Stimulated activated CD8-positive, alpha-beta memory T cell treated with anti-CD3 and anti-CD28 coated beads, Interleukin-2, amount 100 ng/mL, for 48 hours (primary cell): ENCODE measurements at regions not wholly inside any gene's neighbourhood (a gene's known extent, or its start where the extent isn't known, plus 50 kb on each side); places are given as distances from the start of the nearest gene placed in this dataset.
"Not testable (repeated sequence)": the region's sequence is repeated elsewhere in the genome, so short reads cannot be mapped to it uniquely, and the experiment has no call there.

ENCODE experiments used
- DNase-seq, 2 donors: peaks; one replicate each; pipeline ENCODE4 v3.0.0-alpha.2; 2020; ENCODE audit warnings: low read depth in 2 of 2

DNA sequence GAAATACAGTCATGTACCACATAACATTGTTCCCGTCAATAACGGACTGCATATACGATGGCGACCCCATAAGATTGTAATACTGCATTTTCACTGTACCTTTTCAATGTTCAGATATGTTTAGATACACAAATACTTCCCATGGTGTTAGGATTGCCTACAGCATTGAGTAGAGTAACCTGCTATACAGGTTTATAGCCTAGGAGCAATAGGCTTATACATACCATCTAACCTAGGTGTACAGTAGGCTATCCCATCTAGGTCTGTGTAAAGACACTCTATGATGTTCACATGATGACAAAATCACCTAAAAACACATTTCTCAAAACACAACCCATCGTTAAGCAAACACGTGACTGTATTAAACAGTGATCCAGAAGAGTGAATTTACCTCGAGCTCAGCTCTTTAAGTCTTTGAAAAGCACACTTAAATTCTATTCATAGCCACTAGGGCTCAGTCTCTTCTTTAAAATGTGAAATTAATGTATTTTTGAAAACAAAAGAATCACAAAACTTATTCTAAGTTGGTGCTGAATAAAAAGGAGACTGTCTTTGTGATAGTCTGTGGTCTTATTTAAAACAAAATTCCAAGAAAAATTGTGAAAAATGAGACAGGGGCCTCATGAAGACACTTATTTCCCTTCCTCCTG lies 239.1 kb upstream of the ARID2 start:
- no peak for DNase-seq

DNA sequence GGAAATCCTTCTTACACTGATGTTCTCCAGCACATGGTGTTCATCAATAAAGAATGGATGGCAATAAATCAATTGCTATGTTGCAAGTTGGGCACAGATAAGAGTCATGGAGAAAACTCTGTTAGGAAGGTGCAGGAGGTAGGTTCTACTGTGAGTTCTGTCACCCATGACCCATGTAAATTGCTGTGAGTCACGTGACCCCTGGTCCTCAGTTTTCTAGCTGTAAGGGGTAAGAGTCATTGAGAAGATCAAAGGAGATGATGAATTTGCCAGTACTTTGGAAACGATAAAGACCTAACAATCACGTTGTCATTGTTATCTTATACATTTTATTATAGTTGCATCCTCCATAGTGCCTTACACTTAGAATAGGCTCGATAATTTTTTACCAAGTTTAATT lies 235.2 kb upstream of the ARID2 start:
- DNase-seq = no peak

DNA sequence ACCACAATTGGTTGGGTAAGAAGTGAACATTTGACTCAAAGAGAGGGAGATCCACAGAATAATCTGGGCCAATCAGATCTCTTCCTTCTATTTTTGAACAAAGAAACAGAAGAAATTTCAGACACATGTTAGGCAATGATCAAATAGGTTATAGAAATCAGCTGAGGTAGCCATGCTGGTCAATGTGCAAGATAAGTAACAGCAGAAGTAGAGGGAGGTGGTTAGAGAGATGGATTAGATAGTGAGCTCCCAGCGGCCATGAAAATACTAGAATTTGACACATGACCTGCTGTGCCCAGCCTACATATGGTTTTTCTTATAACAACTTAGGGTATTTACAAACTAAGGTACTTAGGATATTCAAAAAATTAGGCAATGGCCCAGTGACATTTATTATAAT lies 230.9 kb upstream of the ARID2 start:
- DNase-seq = no peak

DNA sequence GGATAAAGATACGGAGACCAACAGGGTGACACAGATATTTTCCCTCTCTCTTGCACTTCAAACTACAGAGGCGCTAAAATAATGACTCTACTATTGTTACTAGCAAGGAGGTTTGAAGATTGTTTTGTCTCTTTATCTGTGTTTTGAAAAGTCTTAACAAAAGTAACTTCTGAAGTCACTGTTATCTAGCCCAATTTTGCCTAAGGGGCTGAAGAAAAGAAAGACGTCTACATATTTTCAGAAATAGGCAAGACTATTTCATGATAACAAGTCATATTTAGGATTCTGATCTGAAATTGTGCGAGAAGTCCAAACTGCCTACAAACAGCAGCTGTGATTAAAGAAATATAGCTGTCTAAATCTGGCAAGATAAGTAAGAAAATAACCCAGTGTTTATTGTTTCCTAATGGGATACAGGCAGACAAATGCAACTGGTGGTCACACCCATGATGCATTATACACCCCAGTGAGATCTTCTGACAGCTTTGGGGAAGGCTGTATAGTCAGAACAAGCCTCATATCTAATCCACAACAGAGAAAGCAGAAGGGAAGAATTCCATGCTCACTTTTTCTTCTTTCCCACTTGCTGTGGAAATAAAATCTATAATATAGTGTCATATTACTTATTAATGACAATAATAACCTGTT lies 226.9 kb upstream of the ARID2 start:
- DNase-seq = no peak

DNA sequence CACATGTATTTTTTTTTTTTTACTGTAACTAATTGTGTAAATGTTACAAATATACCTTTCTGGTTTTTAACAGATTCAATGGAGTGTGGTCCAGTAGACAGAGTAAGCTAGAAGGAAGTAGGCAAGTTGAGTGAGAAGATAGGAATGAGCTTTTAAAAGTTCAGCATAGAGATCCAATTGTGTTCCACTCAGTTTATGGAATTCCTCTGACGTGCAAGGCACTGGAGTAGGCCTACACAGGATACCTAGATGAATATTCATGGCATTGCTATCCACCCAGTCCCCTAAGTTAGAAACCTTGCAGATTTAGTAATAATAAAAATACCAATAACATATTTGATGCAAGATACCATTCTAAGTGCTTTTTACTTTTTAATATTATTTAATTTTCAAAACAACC lies 225.6 kb upstream of the ARID2 start:
- DNase-seq = no peak

DNA sequence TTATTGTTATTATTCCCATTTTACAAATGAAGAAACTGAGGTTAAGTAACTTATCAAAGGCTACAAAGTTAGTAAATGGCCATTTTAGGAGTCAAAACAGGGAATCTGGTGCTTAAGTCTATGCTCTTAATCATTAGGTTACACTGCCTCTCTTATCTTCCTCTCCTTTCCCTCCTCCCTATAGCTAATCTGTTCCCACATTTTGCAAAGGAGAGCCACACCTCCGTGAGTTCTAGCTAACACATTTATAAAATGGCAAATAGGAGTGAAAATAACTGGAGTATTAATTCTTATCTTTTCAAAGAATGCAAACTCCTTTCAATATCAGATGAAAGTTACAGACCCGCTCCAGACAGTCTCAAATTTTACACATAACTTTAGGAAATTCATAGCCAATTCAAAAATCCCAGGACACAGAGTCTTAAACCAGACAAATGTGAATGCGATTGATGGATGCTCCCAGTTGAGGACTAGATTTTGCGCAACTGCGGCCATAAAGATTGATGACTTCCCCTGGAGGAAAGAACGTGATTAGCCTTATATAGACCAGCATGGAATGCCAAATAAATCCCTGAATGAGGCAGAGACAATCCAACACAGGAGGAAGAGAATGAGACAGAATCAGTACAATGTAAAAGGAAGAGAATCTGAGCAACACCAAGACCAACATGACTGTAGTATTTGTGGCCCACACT lies 225.0 kb upstream of the ARID2 start:
- DNase-seq = no peak

DNA sequence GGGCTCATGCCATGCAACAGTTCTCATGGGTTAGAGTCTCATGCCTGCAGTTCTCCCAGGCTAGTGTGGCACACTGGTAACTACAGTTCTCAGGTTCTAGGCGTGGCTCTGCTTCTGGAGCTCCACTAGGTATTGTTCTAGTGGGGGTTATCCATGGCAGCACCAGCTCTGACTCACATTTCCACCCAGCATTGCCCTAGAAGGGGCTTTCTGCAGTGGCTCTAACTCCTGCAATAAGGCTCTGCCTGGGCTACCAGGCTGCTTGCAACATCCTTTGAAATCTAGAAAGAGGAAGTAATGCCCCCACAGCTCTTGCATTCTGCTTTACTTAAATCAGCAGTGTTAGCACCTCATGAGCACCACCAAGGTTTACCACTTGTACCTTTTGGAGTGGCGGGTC lies 220.3 kb upstream of the ARID2 start:
- DNase-seq = no peak

DNA sequence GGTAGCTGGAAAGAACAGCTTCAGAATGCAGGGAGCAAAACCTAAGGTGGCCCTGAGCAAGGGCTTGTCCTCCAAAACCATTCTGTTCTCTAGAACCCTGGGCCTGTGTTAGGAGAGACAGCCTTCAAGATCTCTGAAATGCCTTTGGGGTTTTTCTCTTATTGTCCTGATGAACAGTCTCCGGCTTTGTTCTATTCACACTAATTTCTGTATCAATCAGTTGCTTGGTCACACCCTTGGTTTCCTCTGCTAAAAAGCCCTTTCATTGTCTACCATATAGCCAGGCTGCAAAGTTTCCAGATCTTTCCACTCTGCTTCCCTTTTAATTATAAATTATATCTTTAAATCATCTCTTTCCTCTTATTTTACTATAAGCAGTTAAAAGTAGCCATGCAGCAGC lies 219.9 kb upstream of the ARID2 start:
- DNase-seq = no peak

DNA sequence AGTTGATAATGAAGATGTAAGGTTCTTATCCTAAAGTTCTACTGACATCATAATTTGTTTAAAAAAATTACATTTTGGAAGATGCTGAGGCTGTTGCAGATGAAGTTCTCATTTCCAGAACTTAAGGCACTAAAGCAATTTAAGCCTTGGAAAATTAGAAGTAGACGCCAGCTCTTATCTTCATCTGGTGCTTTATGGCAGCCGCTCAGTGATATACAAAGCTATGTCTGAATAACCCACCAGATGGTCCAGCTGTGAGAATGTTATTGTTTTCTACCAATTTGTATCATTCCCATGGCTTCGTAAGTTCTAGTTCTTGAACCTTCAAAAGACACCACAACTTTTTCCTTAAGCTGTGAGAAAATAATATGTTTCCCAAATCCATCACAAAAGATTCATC lies 212.1 kb upstream of the ARID2 start:
- no peak for DNase-seq

DNA sequence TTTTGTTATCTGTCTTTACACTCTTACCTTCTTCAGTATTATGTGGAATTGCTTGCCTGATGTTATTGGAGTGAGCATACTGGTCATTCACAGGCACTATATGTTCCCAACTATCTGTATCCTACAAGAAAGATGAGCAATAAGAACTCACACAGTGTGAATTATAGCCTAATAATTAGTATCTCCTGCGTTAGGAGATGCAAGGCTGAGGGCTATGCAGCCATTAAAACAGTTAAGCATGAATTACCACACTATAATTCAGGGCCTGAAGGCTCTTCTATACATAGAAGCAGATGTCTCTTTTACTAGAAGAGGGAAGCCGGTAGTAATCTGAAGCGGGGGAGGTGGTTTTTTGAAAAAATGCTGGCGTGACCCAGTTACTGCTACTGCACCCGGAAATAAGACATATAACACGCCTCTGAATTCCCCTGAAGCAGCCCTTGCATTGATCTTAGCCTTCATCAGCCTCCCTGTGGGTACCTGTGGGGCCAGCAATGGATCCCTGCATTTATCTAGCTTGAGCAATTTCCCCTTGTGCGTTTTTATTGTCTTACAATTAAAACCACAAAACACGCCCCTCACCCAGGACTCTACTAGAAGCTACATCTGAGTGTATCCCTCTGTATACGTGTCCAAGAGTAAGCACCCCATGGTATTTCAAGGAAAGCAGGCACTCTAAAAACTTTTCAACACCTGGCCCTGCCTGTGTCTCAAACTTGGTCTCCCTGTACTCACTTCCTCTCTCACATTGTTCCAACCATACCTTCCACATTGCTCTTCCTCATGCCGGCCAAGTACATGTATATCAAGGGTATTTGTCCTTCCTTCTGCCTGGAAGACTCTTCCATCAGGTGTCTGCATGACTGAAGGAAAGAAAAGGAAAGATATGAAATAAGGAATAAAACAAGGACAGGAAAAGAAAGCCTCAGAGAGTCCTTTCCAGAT lies 210.9 kb upstream of the ARID2 start:
- DNase-seq = peak in 1 of 2 donors; percentile 3

DNA sequence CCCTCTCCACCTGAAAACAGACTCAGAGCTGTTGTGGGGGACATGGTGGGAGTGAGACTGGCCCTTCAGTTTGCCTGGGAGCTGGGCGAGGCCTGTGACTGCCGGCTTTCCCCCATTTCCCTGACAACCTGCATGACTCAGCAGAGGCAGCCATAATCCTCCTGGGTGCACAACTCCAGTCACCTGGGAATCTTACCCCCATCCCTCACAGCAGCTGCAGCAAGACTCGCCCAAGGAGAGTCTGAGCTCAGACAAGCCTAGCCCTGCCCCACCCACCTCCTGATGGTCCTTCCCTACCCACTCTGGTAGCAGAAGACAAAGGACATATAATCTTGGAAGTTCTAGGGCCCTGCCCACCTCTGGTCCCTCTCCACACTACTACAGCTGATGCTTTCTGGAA lies 207.3 kb upstream of the ARID2 start:
- DNase-seq = no peak

DNA sequence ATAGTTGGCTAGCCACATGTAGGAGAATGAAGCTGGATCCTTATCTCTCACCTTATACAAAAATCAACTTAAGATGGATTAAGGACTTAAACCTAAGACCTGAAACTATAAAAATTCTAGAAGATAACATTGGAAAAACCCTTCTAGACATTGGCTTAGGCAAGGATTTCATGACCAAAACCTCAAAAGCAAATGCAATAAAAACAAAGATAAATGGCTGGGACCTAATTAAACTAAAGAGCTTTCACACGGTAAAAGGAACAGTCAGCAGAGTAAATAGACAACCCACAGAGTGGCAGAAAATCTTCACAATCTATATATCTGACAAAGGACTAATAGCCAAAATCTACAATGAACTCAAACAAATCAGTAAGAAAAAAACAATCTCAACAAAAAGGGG lies 202.7 kb upstream of the ARID2 start:
- DNase-seq = not testable (repeated sequence)

DNA sequence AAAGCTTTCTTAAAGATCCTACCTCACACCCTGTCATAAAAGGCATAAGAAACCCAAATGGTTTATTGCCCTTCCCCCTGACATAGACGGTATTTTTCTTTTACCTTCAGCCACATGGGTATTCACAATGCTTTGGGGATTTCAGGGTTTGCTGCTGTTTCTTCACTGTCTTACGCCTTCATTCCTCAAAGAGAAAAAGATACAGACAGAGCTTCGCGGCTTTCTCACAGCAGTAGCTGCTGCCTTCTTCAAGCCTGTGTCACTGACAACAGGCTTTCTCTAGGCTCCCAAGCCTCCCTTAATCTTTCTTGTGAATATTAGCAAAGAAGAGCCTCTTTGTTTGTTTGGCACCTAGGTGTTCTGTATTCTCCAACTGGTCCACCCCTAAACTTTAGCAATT lies 197.4 kb upstream of the ARID2 start:
- no peak for DNase-seq

DNA sequence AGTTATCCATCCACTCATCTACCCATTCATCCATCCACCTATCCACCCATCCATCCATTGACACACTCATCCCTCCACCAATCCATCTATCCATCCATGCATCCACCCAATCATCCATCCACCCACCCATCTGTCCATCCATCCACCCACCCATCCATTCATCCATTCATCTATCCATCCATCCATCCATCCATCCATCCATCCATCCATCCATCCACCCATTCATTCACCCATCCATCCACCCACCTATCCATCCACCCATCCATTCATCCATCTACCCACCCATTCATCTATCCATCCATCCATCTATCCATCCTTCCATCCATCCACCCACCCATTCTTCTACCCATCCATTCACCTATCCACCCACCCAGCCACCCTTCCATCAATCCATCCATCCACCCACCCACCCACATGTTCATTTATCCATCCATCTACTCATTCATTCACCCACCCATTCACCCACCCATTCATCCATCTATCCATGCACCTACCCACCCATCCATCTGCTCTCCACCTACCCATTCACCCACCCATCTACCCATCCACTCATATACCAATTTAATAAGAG lies 193.8 kb upstream of the ARID2 start:
- DNase-seq = no peak

DNA sequence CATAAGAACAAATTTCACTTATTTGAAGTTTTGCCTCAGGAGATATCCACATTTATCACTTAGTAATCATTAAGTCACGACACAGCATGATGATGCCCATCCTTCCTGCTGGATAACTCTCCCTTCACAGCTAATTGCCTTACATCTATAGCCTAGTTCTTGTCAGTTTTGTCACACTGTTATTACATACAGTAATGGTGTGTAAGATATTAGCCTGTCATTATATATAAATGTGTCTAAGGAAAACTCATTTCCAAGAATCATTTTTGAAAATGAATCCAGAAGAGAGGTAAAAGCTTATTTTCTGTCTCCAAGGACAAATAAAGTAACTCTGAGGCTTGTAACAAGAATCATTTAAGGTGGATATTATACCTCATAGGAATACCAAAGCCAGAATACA lies 193.2 kb upstream of the ARID2 start:
- no peak for DNase-seq

DNA sequence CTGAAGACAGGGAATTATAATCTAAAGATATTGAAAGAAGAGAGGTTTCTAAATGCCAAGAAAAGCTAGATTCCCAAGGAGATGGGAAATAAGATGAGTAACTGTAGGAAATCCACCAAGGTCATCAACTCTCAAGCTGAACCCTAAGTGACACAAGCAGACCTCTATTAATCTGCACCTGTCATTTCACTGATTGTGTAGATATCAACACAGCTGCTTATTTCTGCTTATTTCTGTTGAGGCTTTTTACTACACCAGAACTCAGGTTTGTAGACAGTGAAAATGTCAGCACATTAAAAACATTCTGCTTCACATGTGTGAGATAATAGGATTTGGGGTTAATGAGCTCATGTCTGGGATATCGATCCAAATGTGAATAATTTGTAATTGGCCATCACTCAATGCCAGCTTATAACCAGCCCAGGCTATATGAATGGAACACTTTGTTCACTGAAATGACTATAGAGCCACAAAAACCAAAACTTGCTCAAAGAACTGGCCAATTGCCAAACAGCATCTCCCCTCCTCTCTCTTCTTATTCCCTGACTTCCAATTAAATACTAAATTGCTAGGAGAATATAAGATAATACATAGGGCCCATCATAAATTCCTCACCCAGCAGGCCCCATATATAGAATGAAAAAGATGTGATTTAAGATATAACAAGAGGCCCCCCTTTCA lies 188.7 kb upstream of the ARID2 start:
- DNase-seq = no peak

DNA sequence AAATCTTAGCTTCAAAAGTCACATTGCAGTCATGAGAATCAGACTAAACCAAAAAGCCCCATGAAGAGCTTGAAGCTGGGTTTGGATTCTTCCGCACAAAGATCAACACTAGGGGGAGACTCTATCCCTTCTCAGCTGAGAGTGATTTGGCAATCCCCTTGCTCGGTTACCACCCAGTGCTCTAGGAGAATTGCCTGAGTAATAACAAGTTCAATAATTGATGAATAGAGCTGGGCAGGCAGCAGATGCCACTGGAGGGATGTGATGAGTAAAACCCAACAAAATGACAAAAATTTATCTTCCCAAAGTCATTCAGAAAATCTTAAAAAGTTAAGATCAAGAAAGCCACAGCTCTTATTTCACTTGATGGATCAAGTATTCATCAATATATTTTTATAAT lies 185.6 kb upstream of the ARID2 start:
- peak in 1 of 2 donors; percentile 2 for DNase-seq

DNA sequence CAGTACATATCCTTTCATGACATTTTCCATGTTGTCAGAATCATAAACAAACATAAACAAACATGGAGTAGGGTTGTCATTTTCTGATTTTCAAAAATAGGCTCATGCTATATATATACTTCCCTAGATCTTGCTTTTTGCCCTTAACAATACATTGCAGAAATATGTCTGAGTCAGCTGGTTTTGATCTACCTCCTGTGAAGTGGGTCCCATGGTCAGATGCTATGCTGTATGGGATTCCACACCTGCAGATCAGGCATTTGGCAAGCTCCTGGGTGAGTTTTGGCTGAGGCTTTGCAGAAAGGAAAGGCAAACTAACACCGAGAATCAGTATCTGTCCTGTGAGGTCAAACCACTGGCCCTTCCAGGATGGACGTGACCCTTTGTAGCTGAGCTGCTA lies 183.0 kb upstream of the ARID2 start:
- DNase-seq = no peak

DNA sequence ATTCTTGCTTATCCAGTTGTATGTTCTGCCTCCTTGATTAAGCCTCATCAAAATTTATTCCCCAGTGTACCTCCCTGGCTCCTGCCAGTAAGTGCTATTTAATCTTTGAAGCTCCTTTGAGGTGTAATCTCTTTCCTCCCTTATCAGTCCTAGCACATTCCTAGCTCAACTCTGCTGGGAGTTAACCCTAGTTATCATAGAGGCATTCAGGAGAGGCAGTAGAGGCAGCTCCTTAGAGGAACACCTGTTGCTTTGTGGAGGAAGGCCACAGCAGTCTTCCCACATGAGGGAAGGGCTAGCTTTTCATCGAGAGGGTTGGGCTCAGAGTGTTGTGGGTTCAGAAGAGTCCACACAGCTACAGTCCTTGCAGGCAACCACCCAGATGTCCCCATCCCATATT lies 182.4 kb upstream of the ARID2 start:
- no peak for DNase-seq

DNA sequence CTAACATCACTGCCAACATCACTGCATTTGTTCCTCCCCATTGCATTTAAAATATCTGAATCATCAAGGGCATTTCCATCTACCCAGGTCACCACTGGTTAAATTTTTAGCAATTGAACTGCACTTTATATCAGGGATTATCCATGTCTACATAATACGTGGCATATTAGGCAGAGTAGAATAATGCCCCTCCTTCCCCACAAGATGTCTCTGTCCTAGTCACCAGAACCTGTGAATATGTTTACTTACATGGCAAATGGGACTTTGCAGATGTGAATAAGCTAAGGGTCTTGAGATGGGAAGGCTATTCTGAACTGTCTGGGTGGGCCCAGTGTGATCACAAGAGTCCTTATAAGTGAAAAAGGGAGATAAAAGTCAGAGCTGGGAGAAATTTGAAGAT lies 181.7 kb upstream of the ARID2 start:
- DNase-seq = no peak

DNA sequence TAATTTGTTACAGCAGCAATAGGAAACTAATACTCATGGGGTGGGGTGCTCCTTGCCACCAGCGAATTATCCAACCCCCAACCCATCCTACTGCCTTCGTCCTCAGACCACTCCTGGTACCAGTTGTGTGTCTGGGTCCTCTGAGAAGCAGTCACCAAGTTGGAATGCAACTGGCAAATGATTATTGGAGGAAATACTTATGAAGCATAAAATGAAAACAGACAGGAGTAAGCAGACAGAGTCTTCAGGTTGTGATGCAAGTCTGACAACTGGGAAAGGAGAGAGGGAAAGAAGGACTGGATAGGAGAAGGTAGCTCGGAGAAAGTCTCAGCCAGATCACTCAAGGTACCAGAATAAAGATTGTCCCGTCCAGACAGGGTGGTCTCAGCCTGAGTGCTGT lies 181.1 kb upstream of the ARID2 start:
- DNase-seq = no peak
